ENCODE measurements at regions not wholly inside any gene's neighbourhood (a gene's known extent, or its start where the extent isn't known, plus 50 kb on each side); places are given as distances from the start of the nearest gene placed in this dataset.
"Not testable (repeated sequence)": the region's sequence is repeated elsewhere in the genome, so short reads cannot be mapped to it uniquely, and the experiment has no call there.

GRCh38 chr4:138614398-138615142, 372.4 kb upstream of the SLC7A11 start:
- DNase-seq (ENCODE audit: low read depth), result no peak

GRCh38 chr4:138612428-138612827, 370.3 kb upstream of the SLC7A11 start:
- no peak for DNase-seq (ENCODE audit: low read depth)

GRCh38 chr4:138611721-138612120, 369.6 kb upstream of the SLC7A11 start:
- no peak for DNase-seq (ENCODE audit: low read depth)

- no peak for DNase-seq (ENCODE audit: low read depth)
Observed at GRCh38 chr4:138611017-138611416, 368.9 kb upstream of the SLC7A11 start.

GRCh38 chr4:138609943-138610350, 367.8 kb upstream of the SLC7A11 start:
- no peak for DNase-seq (ENCODE audit: low read depth)

- DNase-seq (ENCODE audit: low read depth), result no peak
Observed at GRCh38 chr4:138604556-138604955, 362.4 kb upstream of the SLC7A11 start.

- DNase-seq (ENCODE audit: low read depth), result no peak
Observed at GRCh38 chr4:138602664-138603063, 360.5 kb upstream of the SLC7A11 start.

GRCh38 chr4:138599965-138600364, 357.8 kb upstream of the SLC7A11 start:
- no peak for DNase-seq (ENCODE audit: low read depth)

- DNase-seq (ENCODE audit: low read depth), result no peak
Observed at GRCh38 chr4:138598226-138598625, 356.1 kb upstream of the SLC7A11 start.

- no peak for DNase-seq (ENCODE audit: low read depth)
Observed at GRCh38 chr4:138596896-138597295, 354.7 kb upstream of the SLC7A11 start.

- DNase-seq (ENCODE audit: low read depth), result no peak
Observed at GRCh38 chr4:138595731-138596460, 353.7 kb upstream of the SLC7A11 start.

GRCh38 chr4:138595171-138595570, 353.0 kb upstream of the SLC7A11 start:
- no peak for DNase-seq (ENCODE audit: low read depth)

GRCh38 chr4:138592796-138593195, 350.6 kb upstream of the SLC7A11 start:
- no peak for DNase-seq (ENCODE audit: low read depth)

- no peak for DNase-seq (ENCODE audit: low read depth)
Observed at GRCh38 chr4:138591808-138592207, 349.7 kb upstream of the SLC7A11 start.

- DNase-seq (ENCODE audit: low read depth), result no peak
Observed at GRCh38 chr4:138588501-138588900, 346.4 kb upstream of the SLC7A11 start.

GRCh38 chr4:138579146-138579545, 337.0 kb upstream of the SLC7A11 start:
- no peak for DNase-seq (ENCODE audit: low read depth)

GRCh38 chr4:138577826-138578225, 335.7 kb upstream of the SLC7A11 start:
- not testable (repeated sequence) for DNase-seq (ENCODE audit: low read depth)

- DNase-seq (ENCODE audit: low read depth), result no peak
Observed at GRCh38 chr4:138577145-138577544, 335.0 kb upstream of the SLC7A11 start.

GRCh38 chr4:138576684-138577083, 334.5 kb upstream of the SLC7A11 start:
- DNase-seq (ENCODE audit: low read depth), result no peak

GRCh38 chr4:138573246-138573645, 331.1 kb upstream of the SLC7A11 start:
- DNase-seq (ENCODE audit: low read depth), result no peak

- DNase-seq (ENCODE audit: low read depth), result no peak
Observed at GRCh38 chr4:138572007-138572406, 329.9 kb upstream of the SLC7A11 start.

- no peak for DNase-seq (ENCODE audit: low read depth)
Observed at GRCh38 chr4:138567696-138568095, 325.5 kb upstream of the SLC7A11 start.

- DNase-seq (ENCODE audit: low read depth), result no peak
Observed at GRCh38 chr4:138565576-138565975, 323.4 kb upstream of the SLC7A11 start.

Data from activated T-cell treated with anti-CD3 and anti-CD28 coated beads for 24 hours (primary cell).